HEK293 (cell line): ENCODE measurements at regions not wholly inside any gene's neighbourhood (a gene's known extent, or its start where the extent isn't known, plus 50 kb on each side); places are given as distances from the start of the nearest gene placed in this dataset.

Experiments
- CTCF ChIA-PET: fragments of 350-600 bp; formaldehyde crosslinking; extraction: SDS; loops from one replicate; lab custom pipeline; 2021; ENCODE audit warnings: antibody characterized with exemption; lab: Yijun Ruan, JAX
- POLR2A ChIA-PET: fragments of 300-600 bp; formaldehyde crosslinking; extraction: SDS; loops from one replicate; lab custom pipeline; 2020; ENCODE audit warnings: antibody characterized with exemption, inconsistent platforms; lab: Yijun Ruan, JAX
- H3K27ac ChIP-seq: fragments of 200-500 bp; sonication (Bioruptor generic); 2 replicates; pipeline ENCODE4 v1.5.1; 2014; ENCODE audit warnings: low read depth, low read length, control low read depth, inconsistent platforms; ENCODE audit errors: extremely low read depth
- H3K36me3 ChIP-seq, 2 experiments: fragments of 200-500 bp in 1 of 2; sonication (Bioruptor generic) in 1 of 2; 1 replicate in 1 of 2; 2 replicates in 1 of 2; pipeline ENCODE4 v1.5.1; 2014 to 2017; ENCODE audit warnings: inconsistent platforms in 2 of 2, low read length in 2 of 2; ENCODE audit not compliant: control insufficient read depth in 2 of 2, insufficient read depth in 1 of 2
- H3K4me1 ChIP-seq: fragments of 200-500 bp; sonication (Bioruptor generic); 2 replicates; pipeline ENCODE4 v1.5.1; 2014; ENCODE audit warnings: mild to moderate bottlenecking, low read length, inconsistent platforms; ENCODE audit not compliant: control insufficient read depth, insufficient read depth
- H3K4me3 ChIP-seq: 2 replicates; pipeline ENCODE4 v1.5.1; 2011; ENCODE audit warnings: low read depth, mild to moderate bottlenecking, control low read depth, low read length, moderate library complexity
- H3K9me3 ChIP-seq: fragments of 200-500 bp; sonication (Bioruptor generic); 2 replicates; pipeline ENCODE4 v1.5.1; 2014; ENCODE audit warnings: low read depth, low read length, inconsistent platforms; ENCODE audit not compliant: control insufficient read depth, insufficient read depth
- IKZF3 ChIP-seq: fragments of 450-650 bp; IDR thresholded peaks from 2 replicates; pipeline ENCODE4 v1.5.0; 2018; ENCODE audit warnings: missing biosample characterization, mild to moderate bottlenecking, missing genetic modification characterization, moderate library complexity
- KLF16 ChIP-seq: fragments of 450-650 bp; formaldehyde crosslinking; IDR thresholded peaks from 2 replicates; pipeline ENCODE4 v1.5.1; 2017; ENCODE audit warnings: missing biosample characterization, missing genetic modification characterization
- KLF8 ChIP-seq: fragments of 450-650 bp; formaldehyde crosslinking; IDR thresholded peaks from 2 replicates; pipeline ENCODE4 v1.5.1; 2016; ENCODE audit warnings: missing biosample characterization, missing genetic modification characterization
- MEIS1 ChIP-seq: sonication (generic); formaldehyde crosslinking; IDR thresholded peaks from 2 replicates; pipeline ENCODE4 v1.8.1; 2022; ENCODE audit warnings: missing genetic modification reagents, mild to moderate bottlenecking, borderline replicate concordance
- PATZ1 ChIP-seq: fragments of 450-650 bp; formaldehyde crosslinking; IDR thresholded peaks from 2 replicates; pipeline ENCODE4 v1.5.1; 2016; ENCODE audit warnings: missing biosample characterization, missing genetic modification characterization
- RBAK ChIP-seq: fragments of 450-650 bp; formaldehyde crosslinking; IDR thresholded peaks from 2 replicates; pipeline ENCODE4 v1.5.1; 2016; ENCODE audit warnings: missing biosample characterization, missing genetic modification characterization
- WT1 ChIP-seq: fragments of 450-650 bp; formaldehyde crosslinking; IDR thresholded peaks from 2 replicates; pipeline ENCODE4 v1.5.1; 2016; ENCODE audit warnings: missing biosample characterization, missing genetic modification characterization
- ZBTB17 ChIP-seq: fragments of 450-650 bp; formaldehyde crosslinking; IDR thresholded peaks from 2 replicates; pipeline ENCODE4 v1.5.1; 2016; ENCODE audit warnings: missing biosample characterization, missing genetic modification characterization
- ZBTB20 ChIP-seq: fragments of 450-650 bp; formaldehyde crosslinking; IDR thresholded peaks from 2 replicates; pipeline ENCODE4 v1.5.1; 2016; ENCODE audit warnings: missing biosample characterization, missing genetic modification characterization
- ZBTB44 ChIP-seq: fragments of 450-650 bp; IDR thresholded peaks from 2 replicates; pipeline ENCODE4 v1.5.1; 2018; ENCODE audit warnings: missing biosample characterization, mild to moderate bottlenecking, missing genetic modification characterization
- ZNF132 ChIP-seq: fragments of 450-650 bp; formaldehyde crosslinking; IDR thresholded peaks from 2 replicates; pipeline ENCODE4 v1.5.1; 2017; ENCODE audit warnings: missing biosample characterization, missing genetic modification characterization, borderline replicate concordance
- ZNF155 ChIP-seq: fragments of 450-650 bp; formaldehyde crosslinking; IDR thresholded peaks from 2 replicates; pipeline ENCODE4 v1.5.1; 2016; ENCODE audit warnings: missing biosample characterization, missing genetic modification characterization
- ZNF19 ChIP-seq: fragments of 450-650 bp; formaldehyde crosslinking; IDR thresholded peaks from 2 replicates; pipeline ENCODE4; 2016; ENCODE audit warnings: missing biosample characterization, missing genetic modification characterization, low read depth
- ZNF239 ChIP-seq: fragments of 450-650 bp; formaldehyde crosslinking; IDR thresholded peaks from 2 replicates; pipeline ENCODE4 v1.5.1; 2016; ENCODE audit warnings: missing biosample characterization, missing genetic modification characterization
- ZNF366 ChIP-seq: fragments of 450-650 bp; formaldehyde crosslinking; conservative IDR thresholded peaks from 2 replicates; pipeline ENCODE4 v1.5.1; 2016; ENCODE audit warnings: missing biosample characterization, missing genetic modification characterization
- ZNF37A ChIP-seq: fragments of 450-650 bp; IDR thresholded peaks from 2 replicates; pipeline ENCODE4 v1.5.1; 2018; ENCODE audit warnings: missing biosample characterization, missing genetic modification characterization
- ZNF426 ChIP-seq: fragments of 450-650 bp; formaldehyde crosslinking; IDR thresholded peaks from 2 replicates; pipeline ENCODE4 v1.5.1; 2017; ENCODE audit warnings: missing biosample characterization, missing genetic modification characterization, mild to moderate bottlenecking, inconsistent platforms, moderate library complexity
- ZNF473 ChIP-seq: fragments of 450-650 bp; formaldehyde crosslinking; IDR thresholded peaks from 2 replicates; pipeline ENCODE4 v1.5.1; 2017; ENCODE audit warnings: missing biosample characterization, missing genetic modification characterization
- ZNF521 ChIP-seq: fragments of 450-650 bp; formaldehyde crosslinking; IDR thresholded peaks from 2 replicates; pipeline ENCODE4 v1.5.1; 2017; ENCODE audit warnings: missing biosample characterization, mild to moderate bottlenecking, missing genetic modification characterization
- ZNF544 ChIP-seq: fragments of 450-650 bp; formaldehyde crosslinking; IDR thresholded peaks from 2 replicates; pipeline ENCODE4 v1.5.0; 2017; ENCODE audit warnings: missing biosample characterization, missing genetic modification characterization
- ZNF558 ChIP-seq: fragments of 450-650 bp; formaldehyde crosslinking; IDR thresholded peaks from 2 replicates; pipeline ENCODE4 v1.5.1; 2016; ENCODE audit warnings: missing biosample characterization, missing genetic modification characterization
- ZNF610 ChIP-seq: fragments of 450-650 bp; formaldehyde crosslinking; IDR thresholded peaks from 2 replicates; pipeline ENCODE4 v1.5.1; 2016; ENCODE audit warnings: missing biosample characterization, missing genetic modification characterization, borderline replicate concordance
- ZNF747 ChIP-seq: fragments of 450-650 bp; formaldehyde crosslinking; IDR thresholded peaks from 2 replicates; pipeline ENCODE4 v1.5.1; 2016; ENCODE audit warnings: missing biosample characterization, missing genetic modification characterization
- ZSCAN30 ChIP-seq: fragments of 450-650 bp; IDR thresholded peaks from 2 replicates; pipeline ENCODE4 v1.5.1; 2018; ENCODE audit warnings: missing biosample characterization, mild to moderate bottlenecking, missing genetic modification characterization, moderate library complexity
- ZSCAN4 ChIP-seq: fragments of 450-650 bp; formaldehyde crosslinking; IDR thresholded peaks from 2 replicates; pipeline ENCODE4 v1.5.1; 2017; ENCODE audit warnings: missing biosample characterization, missing genetic modification characterization
- ZSCAN5A ChIP-seq: fragments of 450-650 bp; formaldehyde crosslinking; IDR thresholded peaks from 2 replicates; pipeline ENCODE4 v1.5.1; 2016; ENCODE audit warnings: missing biosample characterization, missing genetic modification characterization
- ZXDB ChIP-seq: fragments of 450-650 bp; formaldehyde crosslinking; IDR thresholded peaks from 2 replicates; pipeline ENCODE4 v1.5.1; 2016; ENCODE audit warnings: missing biosample characterization, missing genetic modification characterization

- no peaks in the 10 kb centered on the region for H3K4me1 ChIP-seq
- H3K36me3 ChIP-seq, result no peaks in the 10 kb centered on the region
- H3K9me3 ChIP-seq, result no peaks in the 10 kb centered on the region
- ChIA-PET CTCF (interaction anchor here (0.8 kb wide), 1 partner anchor 20 kb away, joined by 5 read pairs; no protein-coding TSS in a partner anchor), POLR2A (no interaction called here)
- no peak overlapping the region for H3K4me3 ChIP-seq
- no peak overlapping the region for H3K27ac ChIP-seq
- TF ChIP-seq KLF16 (tag by site-specific recombination), result no peak
- no peak for TF ChIP-seq RBAK (tag by site-specific recombination)
- TF ChIP-seq ZNF521 (tag by site-specific recombination), result no peak
- TF ChIP-seq ZNF366 (tag by site-specific recombination), result no peak
- no peak for TF ChIP-seq ZSCAN4 (tag by site-specific recombination)
- no peak for TF ChIP-seq ZNF558 (tag by site-specific recombination)
- no peak for TF ChIP-seq ZSCAN30
- TF ChIP-seq ZNF610 (tag by site-specific recombination), result no peak
- no peak for TF ChIP-seq ZBTB20 (tag by site-specific recombination)
- no peak for TF ChIP-seq ZNF426 (tag by site-specific recombination)
- TF ChIP-seq ZSCAN5A (tag by site-specific recombination), result no peak
- TF ChIP-seq ZBTB44 (tag by site-specific recombination), result no peak
- no peak for TF ChIP-seq ZNF155 (tag by site-specific recombination)
- no peak for TF ChIP-seq ZNF37A (tag by site-specific recombination)
- no peak for TF ChIP-seq IKZF3
- no peak for TF ChIP-seq PATZ1 (tag by site-specific recombination)
- no peak for TF ChIP-seq ZBTB17 (tag by site-specific recombination)
- TF ChIP-seq ZXDB, result no peak
Observed at GRCh38 chr4:163042306-163042705, 124.4 kb downstream of the NAF1 start.

GRCh38 chr4:163017135-163017534, 149.6 kb downstream of the NAF1 start:
- H3K4me3 ChIP-seq, result no peak overlapping the region
- H3K27ac ChIP-seq, result no peak overlapping the region
- H3K9me3 ChIP-seq, result no peaks in the 10 kb centered on the region
- ChIA-PET POLR2A (no interaction called here), CTCF (no interaction called here)
- no peaks in the 10 kb centered on the region for H3K36me3 ChIP-seq
- TF ChIP-seq MEIS1 (CRISPR knock-in tag), result no peak
- TF ChIP-seq KLF8 (tag by site-specific recombination), result no peak
- no peak for TF ChIP-seq ZNF747 (tag by site-specific recombination)
- no peak for TF ChIP-seq WT1 (tag by site-specific recombination)
- no peak for TF ChIP-seq ZNF239
- no peak for TF ChIP-seq ZNF473 (tag by site-specific recombination)
- no peak for TF ChIP-seq ZBTB44 (tag by site-specific recombination)
- TF ChIP-seq ZSCAN30, result no peak
- TF ChIP-seq ZNF19 (tag by site-specific recombination), result no peak
- no peak for TF ChIP-seq ZNF544 (tag by site-specific recombination)
- TF ChIP-seq ZNF132 (tag by site-specific recombination), result no peak
- no peaks in the 10 kb centered on the region for H3K4me1 ChIP-seq
